ENCODE measurements at regions not wholly inside any gene's neighbourhood (a gene's known extent, or its start where the extent isn't known, plus 50 kb on each side); places are given as distances from the start of the nearest gene placed in this dataset.

GRCh38 chr4:141804836-141805235, 168.5 kb downstream of the IL15 start:
- TF ChIP-seq POLR2A (IDR thresholded peaks at IDR 0.05; ENCODE audit: low read length) (no peak), GATA1 (IDR thresholded peaks at IDR 0.05; ENCODE audit: low read depth, low read length) (no peak)
